ENCODE measurements at regions not wholly inside any gene's neighbourhood (a gene's known extent, or its start where the extent isn't known, plus 50 kb on each side); places are given as distances from the start of the nearest gene placed in this dataset.

- intact Hi-C loops (cut with DNase I), result no loop called here
- Histone ChIP-seq H3K36me3 (no peaks in the 10 kb centered on the region), H3K4me1 (no peaks in the 10 kb centered on the region), H3K27me3 (no peaks in the 10 kb centered on the region), H3K27ac (no peak overlapping the region), H3K4me3 (no peak overlapping the region), H3K9ac (ENCODE audit: low read depth in 2 of 2, low read length in 2 of 2) (no peak overlapping the region), H3K9me3 (no peaks in the 10 kb centered on the region)
- no peak for TF ChIP-seq CTCF (IDR thresholded peaks at IDR 0.05)
- no peak for DNase-seq
Measured at GRCh38 chr10:6305401-6306321, 102.9 kb downstream of the PFKFB3 start.

GRCh38 chr10:6306917-6307316, 104.2 kb downstream of the PFKFB3 start:
- Histone ChIP-seq H3K9ac (ENCODE audit: low read depth in 2 of 2, low read length in 2 of 2) (no peak overlapping the region), H3K4me3 (no peak overlapping the region), H3K27ac (no peak overlapping the region), H3K36me3 (no peaks in the 10 kb centered on the region), H3K27me3 (no peaks in the 10 kb centered on the region), H3K9me3 (no peaks in the 10 kb centered on the region), H3K4me1 (no peaks in the 10 kb centered on the region)
- no peak for DNase-seq
- TF ChIP-seq CTCF (IDR thresholded peaks at IDR 0.05), result no peak
- intact Hi-C loops (cut with DNase I), result no loop called here

GRCh38 chr10:6309816-6310215, 107.1 kb downstream of the PFKFB3 start:
- H3K4me1 ChIP-seq, result no peaks in the 10 kb centered on the region
- intact Hi-C loops (cut with DNase I), result no loop called here
- no peak overlapping the region for H3K9ac ChIP-seq (ENCODE audit: low read depth in 2 of 2, low read length in 2 of 2)
- no peaks in the 10 kb centered on the region for H3K9me3 ChIP-seq
- H3K36me3 ChIP-seq, result no peaks in the 10 kb centered on the region
- H3K27ac ChIP-seq, result no peak overlapping the region
- no peak overlapping the region for H3K4me3 ChIP-seq
- no peak for DNase-seq
- no peaks in the 10 kb centered on the region for H3K27me3 ChIP-seq
- TF ChIP-seq CTCF (IDR thresholded peaks at IDR 0.05), result no peak

- no peak for DNase-seq
- intact Hi-C loops (cut with DNase I), result no loop called here
- no peak overlapping the region for H3K9ac ChIP-seq (ENCODE audit: low read depth in 2 of 2, low read length in 2 of 2)
- no peak overlapping the region for H3K27ac ChIP-seq
- no peaks in the 10 kb centered on the region for H3K36me3 ChIP-seq
- no peaks in the 10 kb centered on the region for H3K4me1 ChIP-seq
- no peak for TF ChIP-seq CTCF (IDR thresholded peaks at IDR 0.05)
- no peaks in the 10 kb centered on the region for H3K27me3 ChIP-seq
- H3K9me3 ChIP-seq, result no peaks in the 10 kb centered on the region
- H3K4me3 ChIP-seq, result no peak overlapping the region
Measured at GRCh38 chr10:6310977-6311376, 108.2 kb downstream of the PFKFB3 start.

- Histone ChIP-seq H3K4me1 (no peaks in the 10 kb centered on the region), H3K36me3 (no peaks in the 10 kb centered on the region), H3K27ac (no peak overlapping the region), H3K27me3 (no peaks in the 10 kb centered on the region), H3K4me3 (no peak overlapping the region), H3K9me3 (no peaks in the 10 kb centered on the region), H3K9ac (ENCODE audit: low read depth in 2 of 2, low read length in 2 of 2) (no peak overlapping the region)
- no peak for TF ChIP-seq CTCF (IDR thresholded peaks at IDR 0.05)
- intact Hi-C loops (cut with DNase I), result no loop called here
- DNase-seq, result no peak
Measured at GRCh38 chr10:6311700-6312330, 109.1 kb downstream of the PFKFB3 start.
